Parathyroid adenoma (tissue), 2 donors: ENCODE measurements at regions not wholly inside any gene's neighbourhood (a gene's known extent, or its start where the extent isn't known, plus 50 kb on each side); places are given as distances from the start of the nearest gene placed in this dataset.

ENCODE experiments used
- H2AFZ ChIP-seq: fragments of 300-600 bp; sonication (generic); one replicate; pipeline ENCODE4 v1.7.0; 2017; ENCODE audit warnings: antibody characterized with exemption, mild to moderate bottlenecking
- H3K27ac ChIP-seq: fragments of 300-600 bp; sonication (generic); one replicate; pipeline ENCODE4 v1.7.0; 2017
- H3K27me3 ChIP-seq: fragments of 300-600 bp; sonication (generic); one replicate; pipeline ENCODE4 v1.7.0; 2017; ENCODE audit warnings: low read length; ENCODE audit not compliant: control insufficient read depth, insufficient read depth
- H3K36me3 ChIP-seq: fragments of 300-600 bp; sonication (generic); one replicate; pipeline ENCODE4 v1.7.0; 2017; ENCODE audit warnings: low read length; ENCODE audit not compliant: control insufficient read depth, insufficient read depth
- H3K4me1 ChIP-seq: fragments of 300-600 bp; sonication (generic); one replicate; pipeline ENCODE4 v1.7.0; 2017; ENCODE audit warnings: control low read depth
- H3K4me2 ChIP-seq: fragments of 300-600 bp; sonication (generic); one replicate; pipeline ENCODE4 v1.7.0; 2017; ENCODE audit warnings: low read length
- H3K4me3 ChIP-seq: fragments of 300-600 bp; sonication (generic); one replicate; pipeline ENCODE4 v1.7.0; 2017; ENCODE audit warnings: low read depth, low read length
- H3K79me2 ChIP-seq: fragments of 300-600 bp; sonication (generic); one replicate; pipeline ENCODE4 v1.7.0; 2017; ENCODE audit warnings: control low read depth
- H3K9ac ChIP-seq: fragments of 300-600 bp; sonication (generic); one replicate; pipeline ENCODE4 v1.7.0; 2017; ENCODE audit warnings: mild to moderate bottlenecking
- H3K9me3 ChIP-seq: fragments of 300-600 bp; sonication (generic); one replicate; pipeline ENCODE4 v1.7.0; 2017; ENCODE audit warnings: low read length; ENCODE audit not compliant: control insufficient read depth
- CTCF ChIP-seq: fragments of 300-600 bp; sonication (generic); IDR thresholded peaks from one replicate; pipeline ENCODE4 v1.7.0; 2017; ENCODE audit warnings: antibody characterized with exemption, mild to moderate bottlenecking
- donor health status: primary hyperparathyroidism.

DNA sequence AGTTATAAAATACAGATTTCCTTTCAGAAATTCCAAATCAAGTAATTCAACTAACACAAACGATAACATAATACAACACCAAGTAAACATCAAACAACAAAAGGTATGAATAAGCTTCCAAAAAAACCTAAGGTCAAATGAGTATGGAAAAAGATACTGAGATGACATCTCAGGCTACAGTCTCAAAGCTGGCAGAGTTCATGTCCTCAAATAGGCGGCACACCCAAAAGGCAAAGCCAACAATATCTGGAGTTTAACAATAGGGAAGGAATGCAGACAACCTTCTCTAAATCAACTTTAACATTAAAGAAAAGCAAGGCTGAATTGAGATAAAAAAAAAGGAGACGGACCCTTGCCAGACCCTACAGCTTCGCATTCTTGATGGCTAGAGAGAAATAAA is 346.6 kb downstream of the RSL24D1 start:
- Histone ChIP-seq H3K4me3 (no peak overlapping the region), H2AFZ (no peak overlapping the region), H3K27ac (no peak overlapping the region), H3K4me1 (no peaks in the 10 kb centered on the region), H3K9me3 (no peaks in the 10 kb centered on the region), H3K27me3 (no peaks in the 10 kb centered on the region), H3K79me2 (no peaks in the 10 kb centered on the region), H3K4me2 (no peak overlapping the region), H3K36me3 (no peaks in the 10 kb centered on the region), H3K9ac (no peak overlapping the region)
- no peak for TF ChIP-seq CTCF

- H3K9ac ChIP-seq = no peak overlapping the region
- no peaks in the 10 kb centered on the region for H3K79me2 ChIP-seq
- H3K9me3 ChIP-seq = no peaks in the 10 kb centered on the region
- no peak overlapping the region for H3K27ac ChIP-seq
- no peak overlapping the region for H2AFZ ChIP-seq
- no peak for TF ChIP-seq CTCF
- H3K36me3 ChIP-seq = no peaks in the 10 kb centered on the region
- no peak overlapping the region for H3K4me2 ChIP-seq
- no peaks in the 10 kb centered on the region for H3K27me3 ChIP-seq
- H3K4me3 ChIP-seq = no peak overlapping the region
- no peaks in the 10 kb centered on the region for H3K4me1 ChIP-seq
Measured at GRCh38 chr15:54843006-54843405, 353.7 kb downstream of the RSL24D1 start.

DNA sequence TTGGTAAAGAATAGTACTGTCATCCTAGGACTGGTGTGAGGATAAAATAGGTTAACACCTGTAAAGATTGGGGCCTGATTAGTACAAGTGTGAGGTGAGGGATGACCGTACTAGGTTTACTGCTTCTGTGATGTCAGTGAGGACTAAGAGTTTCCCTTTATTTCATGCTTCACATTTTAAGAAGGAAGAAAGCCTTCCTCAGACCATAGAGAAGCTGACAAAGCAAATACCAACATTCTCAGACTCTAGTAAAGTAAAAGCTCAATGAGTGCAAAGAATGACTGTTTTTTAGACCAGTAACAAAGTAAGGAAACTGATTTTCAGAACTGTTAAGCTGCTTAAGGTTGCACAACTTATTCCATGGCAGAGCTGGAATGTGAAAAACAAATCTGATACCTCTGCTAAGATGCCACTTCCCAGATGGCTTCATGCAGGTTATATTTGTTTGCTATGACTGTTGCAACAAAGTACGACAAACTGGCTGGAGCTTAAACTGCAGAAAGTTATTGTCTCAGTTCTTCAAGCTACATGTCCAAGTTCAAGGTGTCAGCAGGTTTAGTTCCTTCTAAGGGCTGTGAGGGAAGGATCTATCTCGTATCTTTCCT is 354.9 kb downstream of the RSL24D1 start:
- no peaks in the 10 kb centered on the region for H3K9me3 ChIP-seq
- H3K4me1 ChIP-seq = no peaks in the 10 kb centered on the region
- no peak overlapping the region for H2AFZ ChIP-seq
- H3K79me2 ChIP-seq = no peaks in the 10 kb centered on the region
- no peak overlapping the region for H3K4me2 ChIP-seq
- H3K27ac ChIP-seq = no peak overlapping the region
- no peaks in the 10 kb centered on the region for H3K27me3 ChIP-seq
- TF ChIP-seq CTCF = no peak
- no peaks in the 10 kb centered on the region for H3K36me3 ChIP-seq
- no peak overlapping the region for H3K4me3 ChIP-seq
- no peak overlapping the region for H3K9ac ChIP-seq

GRCh38 chr15:54840621-54841398 is 355.9 kb downstream of the RSL24D1 start:
- no peaks in the 10 kb centered on the region for H3K4me1 ChIP-seq
- no peaks in the 10 kb centered on the region for H3K79me2 ChIP-seq
- H3K9ac ChIP-seq = no peak overlapping the region
- H3K4me2 ChIP-seq = no peak overlapping the region
- no peak overlapping the region for H2AFZ ChIP-seq
- H3K4me3 ChIP-seq = no peak overlapping the region
- no peaks in the 10 kb centered on the region for H3K9me3 ChIP-seq
- no peak overlapping the region for H3K27ac ChIP-seq
- TF ChIP-seq CTCF = no peak
- H3K27me3 ChIP-seq = no peaks in the 10 kb centered on the region
- H3K36me3 ChIP-seq = no peaks in the 10 kb centered on the region

GRCh38 chr15:54839379-54839778 is 357.4 kb downstream of the RSL24D1 start:
- no peak for TF ChIP-seq CTCF
- H3K27me3 ChIP-seq = no peaks in the 10 kb centered on the region
- H3K4me1 ChIP-seq = no peaks in the 10 kb centered on the region
- no peaks in the 10 kb centered on the region for H3K36me3 ChIP-seq
- H3K9me3 ChIP-seq = no peaks in the 10 kb centered on the region
- no peak overlapping the region for H3K9ac ChIP-seq
- no peak overlapping the region for H2AFZ ChIP-seq
- no peaks in the 10 kb centered on the region for H3K79me2 ChIP-seq
- H3K4me2 ChIP-seq = no peak overlapping the region
- no peak overlapping the region for H3K4me3 ChIP-seq
- no peak overlapping the region for H3K27ac ChIP-seq
